AG04450 (cell line): ENCODE measurements at regions not wholly inside any gene's neighbourhood (a gene's known extent, or its start where the extent isn't known, plus 50 kb on each side); places are given as distances from the start of the nearest gene placed in this dataset.

ENCODE experiments used
- CTCF ChIA-PET: fragments of 300-600, 350-600 bp; formaldehyde crosslinking; extraction: SDS; loops from one replicate; lab custom pipeline; 2022; ENCODE audit warnings: antibody characterized with exemption, inconsistent platforms; lab: Charles Lee
- POLR2A ChIA-PET: fragments of 350-600 bp; formaldehyde crosslinking; extraction: SDS; loops from one replicate; lab custom pipeline; 2021; ENCODE audit warnings: antibody characterized with exemption, inconsistent platforms; lab: Yijun Ruan, JAX
- DNase-seq: peaks from one replicate; pipeline ENCODE4 v3.0.0-alpha.2; 2011; ENCODE audit warnings: low read depth, low spot score
- H3K27ac ChIP-seq: one replicate; pipeline ENCODE4 v1.5.1; 2012; ENCODE audit warnings: low read depth, low read length, control low read depth
- H3K27me3 ChIP-seq: one replicate; pipeline ENCODE4 v1.6.0; 2012; ENCODE audit warnings: low read length; ENCODE audit not compliant: control insufficient read depth, insufficient read depth
- H3K4me3 ChIP-seq: 2 replicates; pipeline ENCODE4 v1.5.1; 2011; ENCODE audit warnings: mild to moderate bottlenecking, low read depth, low read length, control low read depth
- H3K9me3 ChIP-seq: 2 replicates; pipeline ENCODE4 v1.5.1; 2012; ENCODE audit warnings: low read length; ENCODE audit not compliant: control insufficient read depth, insufficient read depth
- TF ChIP-seq, protein P1 (sequence below): IDR thresholded peaks from 2 replicates; pipeline ENCODE4 v1.5.1; 2011; ENCODE audit warnings: low read depth, low read length, control low read depth, inconsistent platforms

DNA sequence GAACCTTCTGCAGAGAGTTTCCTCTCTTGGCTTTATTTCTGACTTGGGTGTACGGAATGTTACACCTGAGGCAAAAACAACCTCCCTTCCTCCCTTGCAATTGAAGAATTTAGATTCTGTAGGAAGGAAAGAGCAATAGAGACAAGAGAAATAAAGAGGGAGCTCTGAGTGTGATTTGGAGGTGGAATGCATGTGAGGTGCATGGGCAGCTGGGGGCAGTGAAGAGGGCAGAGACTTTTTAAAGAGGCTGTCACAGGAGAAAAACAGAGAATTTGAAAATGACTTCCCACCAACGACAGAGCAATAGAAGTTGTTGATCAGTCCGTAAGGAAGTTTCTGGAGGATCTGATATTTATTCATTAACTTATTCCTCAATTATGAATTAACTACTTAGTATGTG is 172.0 kb upstream of the B3GALT2 start:
- Histone ChIP-seq H3K27me3 (no peaks in the 10 kb centered on the region), H3K9me3 (no peaks in the 10 kb centered on the region), H3K27ac (no peak overlapping the region), H3K4me3 (no peak overlapping the region)
- CTCF ChIA-PET, result no interaction called here
- DNase-seq, result no peak
- POLR2A ChIA-PET, result no interaction called here
- TF ChIP-seq, protein P1, sequence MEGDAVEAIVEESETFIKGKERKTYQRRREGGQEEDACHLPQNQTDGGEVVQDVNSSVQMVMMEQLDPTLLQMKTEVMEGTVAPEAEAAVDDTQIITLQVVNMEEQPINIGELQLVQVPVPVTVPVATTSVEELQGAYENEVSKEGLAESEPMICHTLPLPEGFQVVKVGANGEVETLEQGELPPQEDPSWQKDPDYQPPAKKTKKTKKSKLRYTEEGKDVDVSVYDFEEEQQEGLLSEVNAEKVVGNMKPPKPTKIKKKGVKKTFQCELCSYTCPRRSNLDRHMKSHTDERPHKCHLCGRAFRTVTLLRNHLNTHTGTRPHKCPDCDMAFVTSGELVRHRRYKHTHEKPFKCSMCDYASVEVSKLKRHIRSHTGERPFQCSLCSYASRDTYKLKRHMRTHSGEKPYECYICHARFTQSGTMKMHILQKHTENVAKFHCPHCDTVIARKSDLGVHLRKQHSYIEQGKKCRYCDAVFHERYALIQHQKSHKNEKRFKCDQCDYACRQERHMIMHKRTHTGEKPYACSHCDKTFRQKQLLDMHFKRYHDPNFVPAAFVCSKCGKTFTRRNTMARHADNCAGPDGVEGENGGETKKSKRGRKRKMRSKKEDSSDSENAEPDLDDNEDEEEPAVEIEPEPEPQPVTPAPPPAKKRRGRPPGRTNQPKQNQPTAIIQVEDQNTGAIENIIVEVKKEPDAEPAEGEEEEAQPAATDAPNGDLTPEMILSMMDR, result no peak

DNA sequence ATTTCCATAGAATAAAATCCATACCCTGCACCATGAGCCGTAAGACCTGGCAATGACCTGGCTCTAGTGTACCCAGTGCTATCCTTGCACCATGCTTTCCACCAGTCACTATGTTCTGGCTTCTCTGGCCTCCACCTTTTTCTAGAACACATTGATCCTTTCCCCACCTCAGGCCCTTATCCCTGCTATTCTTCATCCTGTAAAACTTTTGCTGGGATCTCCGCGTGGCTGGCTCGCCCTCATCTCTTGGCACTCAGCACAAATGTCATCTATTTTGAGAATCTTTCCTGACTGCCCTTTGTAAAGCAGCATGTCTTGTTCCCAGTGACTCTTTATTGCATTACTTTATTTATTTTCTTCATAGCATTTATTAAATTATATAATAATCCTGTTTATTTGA is 169.8 kb upstream of the B3GALT2 start:
- no peak for DNase-seq
- no peak overlapping the region for H3K4me3 ChIP-seq
- no peaks in the 10 kb centered on the region for H3K27me3 ChIP-seq
- TF ChIP-seq, protein P1, result no peak
- ChIA-PET POLR2A (no interaction called here), CTCF (no interaction called here)
- no peaks in the 10 kb centered on the region for H3K9me3 ChIP-seq
- no peak overlapping the region for H3K27ac ChIP-seq

DNA sequence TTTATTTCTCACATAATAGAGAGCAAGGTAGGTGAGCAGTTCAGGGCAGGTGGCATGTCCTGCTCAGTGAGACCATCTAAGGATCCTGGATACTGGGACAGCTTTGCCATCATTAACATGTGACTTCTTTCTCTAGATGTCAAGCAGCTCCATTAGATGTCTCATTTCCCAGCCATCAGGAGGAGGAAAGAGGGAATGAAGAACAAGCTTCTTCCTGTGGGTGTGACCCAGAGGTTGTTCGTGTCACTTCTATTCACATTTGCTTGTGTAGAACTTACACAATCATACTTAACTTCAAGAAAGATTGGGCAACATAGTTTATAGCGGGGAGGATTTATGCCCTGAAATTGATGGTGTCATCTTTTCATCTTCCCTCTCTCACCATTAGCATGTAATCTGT is 169.2 kb upstream of the B3GALT2 start:
- TF ChIP-seq, protein P1, result no peak
- ChIA-PET CTCF (no interaction called here), POLR2A (no interaction called here)
- H3K4me3 ChIP-seq, result no peak overlapping the region
- no peaks in the 10 kb centered on the region for H3K9me3 ChIP-seq
- no peak overlapping the region for H3K27ac ChIP-seq
- no peak for DNase-seq
- H3K27me3 ChIP-seq, result no peaks in the 10 kb centered on the region

DNA sequence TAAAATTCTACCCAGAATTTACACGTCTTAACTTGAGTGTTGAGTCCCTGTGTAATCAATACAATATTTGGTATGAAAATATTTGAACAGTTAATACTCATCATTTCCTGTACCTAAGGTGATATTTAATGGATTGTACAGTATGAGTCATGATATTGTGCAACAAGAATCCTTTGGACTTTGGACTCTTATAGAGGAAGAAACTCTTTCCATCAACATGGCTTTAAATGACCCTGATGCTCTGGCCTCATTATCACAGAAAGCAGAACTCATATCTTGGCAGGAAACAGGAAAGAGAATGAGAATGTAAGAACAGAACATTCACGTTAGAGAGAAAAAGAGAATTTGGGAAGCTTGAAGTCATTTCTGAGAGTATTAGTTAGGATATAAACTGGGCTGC is 168.8 kb upstream of the B3GALT2 start:
- POLR2A ChIA-PET, result no interaction called here
- TF ChIP-seq, protein P1, result no peak
- CTCF ChIA-PET, result no interaction called here
- Histone ChIP-seq H3K27ac (no peak overlapping the region), H3K27me3 (no peaks in the 10 kb centered on the region), H3K9me3 (no peaks in the 10 kb centered on the region), H3K4me3 (no peak overlapping the region)
- DNase-seq, result no peak

DNA sequence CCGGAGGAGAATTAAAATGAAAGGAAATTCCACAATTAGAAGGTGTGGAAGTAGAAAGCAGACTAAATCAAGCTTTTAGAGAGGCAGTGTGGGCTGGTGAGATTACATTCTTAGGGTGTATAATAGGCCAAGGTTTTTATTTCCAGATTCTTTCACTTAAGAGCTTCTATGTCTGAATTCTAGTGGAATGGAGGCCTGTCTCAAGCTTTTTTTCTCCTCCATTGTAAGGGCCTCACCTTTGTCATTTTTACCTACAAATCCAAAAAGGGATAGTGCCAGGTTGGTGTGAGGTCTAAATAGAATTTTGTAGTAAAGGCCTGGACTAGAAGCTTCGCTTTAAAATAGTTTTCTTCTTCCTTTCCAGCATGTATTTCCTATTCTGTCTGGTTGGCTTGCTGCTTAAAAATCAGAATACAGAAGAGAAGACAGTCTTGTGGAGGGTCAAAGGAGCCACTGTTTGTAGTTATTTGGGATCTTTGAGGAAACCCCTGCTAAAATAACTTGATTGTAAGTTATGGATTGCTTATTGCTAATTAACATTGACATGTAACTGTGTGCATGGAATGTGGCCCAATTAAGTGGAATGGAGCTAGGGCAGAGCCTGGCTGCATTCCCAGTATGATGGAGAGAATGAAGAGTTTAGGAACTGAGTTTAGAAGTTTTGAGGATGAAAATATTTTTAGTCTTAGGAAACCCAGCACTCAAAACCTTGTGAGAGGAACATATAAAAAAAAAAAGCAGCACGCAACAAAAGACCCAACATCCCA is 162.5 kb upstream of the B3GALT2 start:
- DNase-seq, result no peak
- Histone ChIP-seq H3K27me3 (no peaks in the 10 kb centered on the region), H3K27ac (no peak overlapping the region), H3K4me3 (no peak overlapping the region), H3K9me3 (no peaks in the 10 kb centered on the region)
- CTCF ChIA-PET, result interaction anchor here (1.6 kb wide), 1 partner anchor 11 kb away, joined by 8 read pairs; no protein-coding TSS in a partner anchor
- TF ChIP-seq, protein P1, result no peak
- POLR2A ChIA-PET, result no interaction called here
